Peyer's patch (tissue), 4 donors: ENCODE measurements at regions not wholly inside any gene's neighbourhood (a gene's known extent, or its start where the extent isn't known, plus 50 kb on each side); places are given as distances from the start of the nearest gene placed in this dataset.

ENCODE experiments used
- POLR2A ChIP-seq, 2 donors: fragments of 450-650 bp; IDR thresholded peaks; one replicate each; pipeline ENCODE4 v1.5.1; 2017; ENCODE audit warnings: antibody characterized with exemption in 2 of 2, mild to moderate bottlenecking in 2 of 2, moderate library complexity in 2 of 2
- TF ChIP-seq, protein P1 (sequence below), 6 experiments: fragments of 450-650 bp in 4 of 6; fragments of 200-600 bp in 2 of 6; sonication (generic) in 1 of 6; IDR thresholded peaks; one replicate each; pipeline ENCODE4 v1.5.1; 2017 to 2019; ENCODE audit warnings: antibody characterized with exemption in 6 of 6, mild to moderate bottlenecking in 3 of 6, moderate library complexity in 1 of 6

DNA sequence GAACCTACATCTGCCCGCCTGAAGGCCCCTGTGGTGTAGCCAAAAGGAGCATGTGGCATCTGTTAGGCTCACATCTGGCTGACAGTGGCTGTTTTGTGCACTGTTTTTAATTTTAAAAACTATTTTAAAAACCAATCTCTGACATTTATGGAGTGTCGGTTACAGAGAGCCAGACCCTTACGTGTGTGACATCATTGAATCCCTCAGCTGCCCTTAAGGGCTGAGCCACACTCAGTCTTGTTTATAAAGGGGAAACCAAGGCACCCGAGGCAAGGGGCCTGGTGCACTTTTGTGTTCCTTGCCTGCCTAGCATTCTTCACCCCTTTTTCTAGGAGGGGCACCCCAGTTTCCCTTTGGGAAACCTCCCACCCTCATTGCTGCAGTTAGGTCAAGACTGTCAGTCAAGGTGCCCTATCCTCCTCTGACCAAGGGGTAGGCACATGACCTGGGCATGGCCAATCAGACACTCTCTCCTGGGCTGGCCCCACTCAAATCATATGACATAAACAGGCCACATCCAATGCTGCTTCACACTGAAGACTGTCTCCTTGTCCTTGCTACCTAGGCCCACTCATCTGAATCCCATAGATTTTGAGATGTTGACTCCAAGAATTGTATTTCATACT is 105.3 kb downstream of the LSM3 start:
- TF ChIP-seq POLR2A (IDR thresholded peaks at IDR 0.05), result no peak
- TF ChIP-seq, protein P1, sequence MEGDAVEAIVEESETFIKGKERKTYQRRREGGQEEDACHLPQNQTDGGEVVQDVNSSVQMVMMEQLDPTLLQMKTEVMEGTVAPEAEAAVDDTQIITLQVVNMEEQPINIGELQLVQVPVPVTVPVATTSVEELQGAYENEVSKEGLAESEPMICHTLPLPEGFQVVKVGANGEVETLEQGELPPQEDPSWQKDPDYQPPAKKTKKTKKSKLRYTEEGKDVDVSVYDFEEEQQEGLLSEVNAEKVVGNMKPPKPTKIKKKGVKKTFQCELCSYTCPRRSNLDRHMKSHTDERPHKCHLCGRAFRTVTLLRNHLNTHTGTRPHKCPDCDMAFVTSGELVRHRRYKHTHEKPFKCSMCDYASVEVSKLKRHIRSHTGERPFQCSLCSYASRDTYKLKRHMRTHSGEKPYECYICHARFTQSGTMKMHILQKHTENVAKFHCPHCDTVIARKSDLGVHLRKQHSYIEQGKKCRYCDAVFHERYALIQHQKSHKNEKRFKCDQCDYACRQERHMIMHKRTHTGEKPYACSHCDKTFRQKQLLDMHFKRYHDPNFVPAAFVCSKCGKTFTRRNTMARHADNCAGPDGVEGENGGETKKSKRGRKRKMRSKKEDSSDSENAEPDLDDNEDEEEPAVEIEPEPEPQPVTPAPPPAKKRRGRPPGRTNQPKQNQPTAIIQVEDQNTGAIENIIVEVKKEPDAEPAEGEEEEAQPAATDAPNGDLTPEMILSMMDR (IDR thresholded peaks at IDR 0.05), result no peak
